HuH-7.5 (cell line): ENCODE measurements at regions not wholly inside any gene's neighbourhood (a gene's known extent, or its start where the extent isn't known, plus 50 kb on each side); places are given as distances from the start of the nearest gene placed in this dataset.
"Not testable (repeated sequence)": the region's sequence is repeated elsewhere in the genome, so short reads cannot be mapped to it uniquely, and the experiment has no call there.

Source experiments
- DNase-seq: peaks from one replicate; pipeline ENCODE4 v3.0.0; 2011; ENCODE audit warnings: low spot score

- not testable (repeated sequence) for DNase-seq
Measured at GRCh38 chr6:167709776-167710336, 116.9 kb upstream of the AFDN start.

GRCh38 chr6:167710363-167710920 lies 116.3 kb upstream of the AFDN start:
- DNase-seq: no peak

- no peak for DNase-seq
Measured at GRCh38 chr6:167711211-167711610, 115.5 kb upstream of the AFDN start.

- no peak for DNase-seq
Measured at GRCh38 chr6:167711768-167712730, 114.7 kb upstream of the AFDN start.

- DNase-seq: no peak
Measured at GRCh38 chr6:167712731-167713475, 113.8 kb upstream of the AFDN start.

GRCh38 chr6:167714152-167714551 lies 112.6 kb upstream of the AFDN start:
- no peak for DNase-seq

- no peak for DNase-seq
Measured at GRCh38 chr6:167717455-167717854, 109.3 kb upstream of the AFDN start.

- no peak for DNase-seq
Measured at GRCh38 chr6:167717867-167718266, 108.8 kb upstream of the AFDN start.

- no peak for DNase-seq
Measured at GRCh38 chr6:167719920-167720319, 106.8 kb upstream of the AFDN start.

GRCh38 chr6:167720456-167721285 lies 106.0 kb upstream of the AFDN start:
- no peak for DNase-seq

GRCh38 chr6:167721291-167721690 lies 105.4 kb upstream of the AFDN start:
- no peak for DNase-seq

- DNase-seq: no peak
Measured at GRCh38 chr6:167722634-167723309, 103.9 kb upstream of the AFDN start.

GRCh38 chr6:167726043-167726621 lies 100.6 kb upstream of the AFDN start:
- no peak for DNase-seq

GRCh38 chr6:167730441-167730840 lies 96.3 kb upstream of the AFDN start:
- DNase-seq: no peak

GRCh38 chr6:167731216-167731615 lies 95.5 kb upstream of the AFDN start:
- no peak for DNase-seq

- DNase-seq: no peak
Measured at GRCh38 chr6:167731731-167732422, 94.8 kb upstream of the AFDN start.

- DNase-seq: peak; percentile 76
Measured at GRCh38 chr6:167733740-167734661, 92.7 kb upstream of the AFDN start.

GRCh38 chr6:167734662-167735083 lies 92.0 kb upstream of the AFDN start:
- no peak for DNase-seq
